Parathyroid adenoma (tissue), 2 donors: ENCODE measurements at regions not wholly inside any gene's neighbourhood (a gene's known extent, or its start where the extent isn't known, plus 50 kb on each side); places are given as distances from the start of the nearest gene placed in this dataset.

Source experiments
- H2AFZ ChIP-seq: fragments of 300-600 bp; sonication (generic); one replicate; pipeline ENCODE4 v1.7.0; 2017; ENCODE audit warnings: antibody characterized with exemption, mild to moderate bottlenecking
- H3K27ac ChIP-seq: fragments of 300-600 bp; sonication (generic); one replicate; pipeline ENCODE4 v1.7.0; 2017
- H3K27me3 ChIP-seq: fragments of 300-600 bp; sonication (generic); one replicate; pipeline ENCODE4 v1.7.0; 2017; ENCODE audit warnings: low read length; ENCODE audit not compliant: control insufficient read depth, insufficient read depth
- H3K36me3 ChIP-seq: fragments of 300-600 bp; sonication (generic); one replicate; pipeline ENCODE4 v1.7.0; 2017; ENCODE audit warnings: low read length; ENCODE audit not compliant: control insufficient read depth, insufficient read depth
- H3K4me1 ChIP-seq: fragments of 300-600 bp; sonication (generic); one replicate; pipeline ENCODE4 v1.7.0; 2017; ENCODE audit warnings: control low read depth
- H3K4me2 ChIP-seq: fragments of 300-600 bp; sonication (generic); one replicate; pipeline ENCODE4 v1.7.0; 2017; ENCODE audit warnings: low read length
- H3K4me3 ChIP-seq: fragments of 300-600 bp; sonication (generic); one replicate; pipeline ENCODE4 v1.7.0; 2017; ENCODE audit warnings: low read depth, low read length
- H3K79me2 ChIP-seq: fragments of 300-600 bp; sonication (generic); one replicate; pipeline ENCODE4 v1.7.0; 2017; ENCODE audit warnings: control low read depth
- H3K9ac ChIP-seq: fragments of 300-600 bp; sonication (generic); one replicate; pipeline ENCODE4 v1.7.0; 2017; ENCODE audit warnings: mild to moderate bottlenecking
- H3K9me3 ChIP-seq: fragments of 300-600 bp; sonication (generic); one replicate; pipeline ENCODE4 v1.7.0; 2017; ENCODE audit warnings: low read length; ENCODE audit not compliant: control insufficient read depth
- TF ChIP-seq, protein P1 (sequence below): fragments of 300-600 bp; sonication (generic); IDR thresholded peaks from one replicate; pipeline ENCODE4 v1.7.0; 2017; ENCODE audit warnings: antibody characterized with exemption, mild to moderate bottlenecking
- donor health status: primary hyperparathyroidism.

DNA sequence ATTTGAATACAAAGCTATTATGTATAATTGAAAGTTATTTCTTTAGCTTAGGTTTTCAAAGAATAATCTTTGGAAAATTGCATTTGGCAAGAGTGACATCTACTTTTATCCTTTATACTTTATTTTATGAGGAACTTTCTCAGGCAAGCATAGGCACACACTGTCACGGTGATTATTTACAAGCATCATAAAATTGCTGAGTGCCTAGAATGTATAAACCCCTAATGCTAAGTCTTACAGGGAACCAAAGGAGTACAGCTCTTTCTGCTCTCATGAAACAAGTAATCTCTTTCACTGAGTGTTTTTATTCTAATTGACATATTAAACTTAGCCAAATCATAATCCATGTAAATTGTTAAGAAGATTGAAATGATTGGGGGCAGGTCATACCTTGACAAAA is 154.9 kb downstream of the FSCB start:
- H3K36me3 ChIP-seq, result no peaks in the 10 kb centered on the region

DNA sequence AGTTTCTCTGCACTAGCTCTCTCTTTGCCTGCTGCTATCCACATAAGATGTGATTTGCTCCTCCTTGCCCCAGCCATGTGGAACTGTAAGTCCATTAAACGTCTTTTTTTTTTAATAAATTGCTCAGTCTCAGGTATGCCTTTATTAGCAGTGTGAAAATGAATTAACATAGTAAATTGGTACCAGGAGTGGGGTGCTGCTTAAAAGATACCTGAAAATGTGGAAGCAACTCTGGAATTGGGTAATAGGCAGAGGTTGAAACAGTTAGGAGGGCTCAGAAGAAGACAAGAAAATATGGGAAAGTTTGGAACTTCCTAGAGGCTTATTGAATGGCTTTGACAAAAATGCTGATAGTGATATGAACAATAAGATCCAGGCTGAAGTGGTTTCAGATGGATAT is 159.8 kb downstream of the FSCB start:
- Histone ChIP-seq H3K4me1 (no peaks in the 10 kb centered on the region), H3K4me2 (no peak overlapping the region), H3K9me3 (no peaks in the 10 kb centered on the region), H3K27ac (no peak overlapping the region), H3K9ac (no peak overlapping the region), H3K27me3 (no peaks in the 10 kb centered on the region), H3K79me2 (no peaks in the 10 kb centered on the region), H3K4me3 (no peak overlapping the region), H2AFZ (no peak overlapping the region), H3K36me3 (no peaks in the 10 kb centered on the region)
- TF ChIP-seq, protein P1, sequence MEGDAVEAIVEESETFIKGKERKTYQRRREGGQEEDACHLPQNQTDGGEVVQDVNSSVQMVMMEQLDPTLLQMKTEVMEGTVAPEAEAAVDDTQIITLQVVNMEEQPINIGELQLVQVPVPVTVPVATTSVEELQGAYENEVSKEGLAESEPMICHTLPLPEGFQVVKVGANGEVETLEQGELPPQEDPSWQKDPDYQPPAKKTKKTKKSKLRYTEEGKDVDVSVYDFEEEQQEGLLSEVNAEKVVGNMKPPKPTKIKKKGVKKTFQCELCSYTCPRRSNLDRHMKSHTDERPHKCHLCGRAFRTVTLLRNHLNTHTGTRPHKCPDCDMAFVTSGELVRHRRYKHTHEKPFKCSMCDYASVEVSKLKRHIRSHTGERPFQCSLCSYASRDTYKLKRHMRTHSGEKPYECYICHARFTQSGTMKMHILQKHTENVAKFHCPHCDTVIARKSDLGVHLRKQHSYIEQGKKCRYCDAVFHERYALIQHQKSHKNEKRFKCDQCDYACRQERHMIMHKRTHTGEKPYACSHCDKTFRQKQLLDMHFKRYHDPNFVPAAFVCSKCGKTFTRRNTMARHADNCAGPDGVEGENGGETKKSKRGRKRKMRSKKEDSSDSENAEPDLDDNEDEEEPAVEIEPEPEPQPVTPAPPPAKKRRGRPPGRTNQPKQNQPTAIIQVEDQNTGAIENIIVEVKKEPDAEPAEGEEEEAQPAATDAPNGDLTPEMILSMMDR, result no peak

More for the DNA sequence above, 154.9 kb downstream of the FSCB start:
- no peaks in the 10 kb centered on the region for H3K9me3 ChIP-seq
- H2AFZ ChIP-seq, result no peak overlapping the region
- no peaks in the 10 kb centered on the region for H3K79me2 ChIP-seq
- no peak overlapping the region for H3K4me3 ChIP-seq
- H3K27ac ChIP-seq, result no peak overlapping the region
- TF ChIP-seq, protein P1, result no peak
- no peak overlapping the region for H3K9ac ChIP-seq
- H3K27me3 ChIP-seq, result no peaks in the 10 kb centered on the region
- no peak overlapping the region for H3K4me2 ChIP-seq
- H3K4me1 ChIP-seq, result no peaks in the 10 kb centered on the region

DNA sequence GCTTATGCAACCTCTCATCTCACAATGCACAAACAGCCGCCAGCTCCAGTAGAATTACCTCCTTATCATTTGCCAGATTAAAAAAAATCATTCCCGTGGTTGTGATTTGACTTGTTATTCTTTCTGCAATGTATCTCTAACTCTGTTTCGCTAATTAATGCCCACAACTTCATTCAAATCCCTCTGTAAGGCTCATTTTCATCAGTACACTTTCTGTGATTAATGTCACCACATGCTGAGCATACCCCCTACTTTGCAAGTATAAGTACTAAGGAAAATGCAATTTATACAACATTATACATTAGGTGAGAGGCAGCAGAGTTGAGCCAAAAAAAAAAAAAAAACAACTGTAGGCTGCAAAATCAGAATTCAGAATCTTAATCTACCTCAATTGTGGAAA is 166.0 kb downstream of the FSCB start:
- no peak overlapping the region for H3K27ac ChIP-seq
- H3K9me3 ChIP-seq, result no peaks in the 10 kb centered on the region
- H3K27me3 ChIP-seq, result no peaks in the 10 kb centered on the region
- H2AFZ ChIP-seq, result no peak overlapping the region
- H3K9ac ChIP-seq, result no peak overlapping the region
- H3K36me3 ChIP-seq, result no peaks in the 10 kb centered on the region
- no peak overlapping the region for H3K4me3 ChIP-seq
- TF ChIP-seq, protein P1, result no peak
- no peaks in the 10 kb centered on the region for H3K79me2 ChIP-seq
- H3K4me2 ChIP-seq, result no peak overlapping the region
- H3K4me1 ChIP-seq, result no peaks in the 10 kb centered on the region

DNA sequence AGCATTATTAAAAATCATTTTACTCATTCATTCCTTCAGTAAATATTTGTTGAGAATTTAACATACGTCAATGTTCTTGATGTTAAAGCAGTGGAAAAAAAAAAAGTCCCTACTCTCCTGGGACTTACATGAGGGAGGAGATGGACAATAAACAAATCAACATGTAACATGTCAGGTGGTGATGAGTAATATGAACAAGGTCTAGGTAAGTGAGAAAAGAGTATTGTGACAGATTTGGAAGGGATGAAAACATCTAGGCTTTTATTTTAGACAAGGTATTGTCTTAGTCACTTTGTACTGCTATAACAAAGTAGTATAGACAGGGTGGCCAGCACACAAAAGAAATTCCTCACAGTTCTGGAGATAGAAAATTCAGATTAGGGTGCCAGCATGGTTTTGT is 167.2 kb downstream of the FSCB start:
- H3K4me3 ChIP-seq, result no peak overlapping the region
- TF ChIP-seq, protein P1, result no peak
- no peak overlapping the region for H3K27ac ChIP-seq
- no peak overlapping the region for H3K4me2 ChIP-seq
- H3K4me1 ChIP-seq, result no peaks in the 10 kb centered on the region
- no peaks in the 10 kb centered on the region for H3K27me3 ChIP-seq
- H3K79me2 ChIP-seq, result no peaks in the 10 kb centered on the region
- no peak overlapping the region for H3K9ac ChIP-seq
- no peaks in the 10 kb centered on the region for H3K9me3 ChIP-seq
- no peak overlapping the region for H2AFZ ChIP-seq
- H3K36me3 ChIP-seq, result no peaks in the 10 kb centered on the region

DNA sequence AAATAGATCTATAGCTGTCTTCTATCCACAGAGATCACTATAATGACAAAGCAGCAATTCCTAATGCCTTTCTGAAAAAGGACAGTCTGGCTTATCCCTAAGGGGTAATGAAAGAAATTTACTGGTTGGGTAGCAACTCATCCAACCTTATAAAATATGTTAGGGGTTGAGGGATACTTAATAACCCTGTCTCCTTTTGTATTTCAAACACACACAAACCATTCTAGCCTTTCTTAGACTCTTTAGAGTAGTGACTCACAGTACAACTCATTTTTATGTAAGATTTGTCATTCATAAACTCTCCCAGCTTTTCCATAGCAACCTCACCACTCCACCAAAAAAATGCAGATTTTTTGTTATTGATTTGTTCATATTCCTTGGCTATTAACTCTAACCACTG is 167.9 kb downstream of the FSCB start:
- no peaks in the 10 kb centered on the region for H3K9me3 ChIP-seq
- TF ChIP-seq, protein P1, result no peak
- no peaks in the 10 kb centered on the region for H3K27me3 ChIP-seq
- H3K9ac ChIP-seq, result no peak overlapping the region
- H3K4me3 ChIP-seq, result no peak overlapping the region
- no peaks in the 10 kb centered on the region for H3K79me2 ChIP-seq
- H3K4me1 ChIP-seq, result no peaks in the 10 kb centered on the region
- no peak overlapping the region for H2AFZ ChIP-seq
- no peak overlapping the region for H3K4me2 ChIP-seq
- no peaks in the 10 kb centered on the region for H3K36me3 ChIP-seq
- H3K27ac ChIP-seq, result no peak overlapping the region
